H1 (cell line): ENCODE measurements at regions not wholly inside any gene's neighbourhood (a gene's known extent, or its start where the extent isn't known, plus 50 kb on each side); places are given as distances from the start of the nearest gene placed in this dataset.

Experiments
- CTCF ChIA-PET: fragments of 300-600 bp; sonication (Branson Sonifier 250); formaldehyde crosslinking; loops from one replicate; lab custom pipeline; 2021; ENCODE audit not compliant: partially characterized antibody; lab: Charles Lee
- POLR2A ChIA-PET: fragments of 300-600 bp; sonication (Branson Sonifier 250); formaldehyde crosslinking; loops from one replicate; lab custom pipeline; 2021; ENCODE audit warnings: inconsistent platforms; ENCODE audit not compliant: partially characterized antibody; lab: Charles Lee
- DNase-seq, 2 experiments: peaks; one replicate each; pipeline versions ENCODE4 v3.0.0 to v3.0.0-alpha.2; 2010 to 2022; ENCODE audit warnings: low spot score in 2 of 2, low read depth in 1 of 2, mixed read lengths in 1 of 2
- FAIRE-seq: peaks from 2 replicates; lab custom pipeline; 2011; peaks lifted over from hg19 to GRCh38; lab: Jason Lieb, UNC
- H2AFZ ChIP-seq: 2 replicates; pipeline ENCODE4 v1.8.1; 2012; ENCODE audit warnings: low read length, inconsistent platforms
- H2AK5ac ChIP-seq: 2 replicates; pipeline ENCODE4 v1.6.1; 2013; ENCODE audit warnings: low read depth, low read length
- H2BK120ac ChIP-seq: replicated peaks from 2 replicates; pipeline ENCODE3; 2013; ENCODE audit warnings: low read depth, low read length, inconsistent platforms
- H2BK12ac ChIP-seq: 2 replicates; pipeline ENCODE4 v1.6.1; 2013; ENCODE audit warnings: low read depth, low read length
- H2BK15ac ChIP-seq: 2 replicates; pipeline ENCODE4 v1.6.1; 2013; ENCODE audit warnings: low read length
- H2BK20ac ChIP-seq: 2 replicates; pipeline ENCODE4 v1.6.1; 2013; ENCODE audit warnings: low read length
- H2BK5ac ChIP-seq: 2 replicates; pipeline ENCODE4 v1.6.1; 2013; ENCODE audit warnings: low read depth, low read length
- H3K14ac ChIP-seq: 2 replicates; pipeline ENCODE4 v1.6.1; 2013; ENCODE audit warnings: inconsistent platforms; ENCODE audit not compliant: insufficient read length
- H3K18ac ChIP-seq: 2 replicates; pipeline ENCODE4 v1.6.1; 2013; ENCODE audit warnings: low read length; ENCODE audit errors: extremely low read depth
- H3K23ac ChIP-seq: 2 replicates; pipeline ENCODE4 v1.6.1; 2013; ENCODE audit warnings: inconsistent platforms; ENCODE audit not compliant: insufficient read length
- H3K23me2 ChIP-seq: 2 replicates; pipeline ENCODE4 v1.6.1; 2013; ENCODE audit warnings: low read depth, low read length
- H3K27ac ChIP-seq: 2 replicates; pipeline ENCODE4 v1.6.1; 2011; ENCODE audit warnings: low read depth, low read length, inconsistent platforms
- H3K27me3 ChIP-seq, 4 experiments: replicated peaks in 1 of 4; 1 replicate in 1 of 4; 2 replicates in 3 of 4; pipeline versions ENCODE4 v1.6.1 to v1.8.1; 2011 to 2013; ENCODE audit warnings: low read length in 3 of 4, mild to moderate bottlenecking in 3 of 4, inconsistent platforms in 2 of 4, mixed read lengths in 2 of 4, moderate library complexity in 1 of 4; ENCODE audit not compliant: control insufficient read depth in 3 of 4, insufficient read depth in 3 of 4; ENCODE audit errors: extremely low read depth in 1 of 4
- H3K36me3 ChIP-seq, 4 experiments: 2 replicates each; pipeline versions ENCODE4 v1.6.1 to v1.8.1; 2011 to 2013; ENCODE audit warnings: mild to moderate bottlenecking in 4 of 4, low read length in 3 of 4, moderate library complexity in 2 of 4, control low read depth in 1 of 4, inconsistent platforms in 1 of 4; ENCODE audit not compliant: insufficient read depth in 4 of 4, control insufficient read depth in 2 of 4
- H3K4ac ChIP-seq: replicated peaks from 2 replicates; pipeline ENCODE3; 2013; ENCODE audit warnings: low read length, low read depth, mixed read lengths, inconsistent platforms; ENCODE audit not compliant: insufficient read length
- H3K4me1 ChIP-seq, 4 experiments: replicated peaks in 1 of 4; 1 replicate in 1 of 4; 2 replicates in 3 of 4; pipeline versions ENCODE4 v1.6.1 to v1.8.1; 2011 to 2013; ENCODE audit warnings: low read length in 3 of 4, inconsistent platforms in 2 of 4, mixed read lengths in 1 of 4; ENCODE audit not compliant: insufficient read depth in 4 of 4, control insufficient read depth in 3 of 4
- H3K4me2 ChIP-seq, 2 experiments: 2 replicates each; pipeline versions ENCODE4 v1.6.1 to v1.8.1; 2011 to 2013; ENCODE audit warnings: low read depth in 2 of 2, low read length in 2 of 2, control low read depth in 1 of 2, inconsistent platforms in 1 of 2, mild to moderate bottlenecking in 1 of 2; ENCODE audit not compliant: insufficient read depth in 1 of 2
- H3K4me3 ChIP-seq, 4 experiments: fragments of 200-600, 300-600 bp in 1 of 4; sonication (generic), shearing (Covaris generic), sonication (Bioruptor Twin) in 1 of 4; 2 replicates each; pipeline versions ENCODE4 v1.5.1 to v1.8.1; 2011 to 2016; ENCODE audit warnings: low read length in 4 of 4, low read depth in 3 of 4, control low read depth in 2 of 4, inconsistent platforms in 2 of 4, mild to moderate bottlenecking in 2 of 4, mixed read lengths in 1 of 4, moderate library complexity in 1 of 4; ENCODE audit not compliant: insufficient read depth in 2 of 4; ENCODE audit errors: extremely low read depth in 1 of 4
- H3K56ac ChIP-seq: replicated peaks from 2 replicates; pipeline ENCODE3; 2013; ENCODE audit warnings: low read depth, mild to moderate bottlenecking, mixed read lengths, low read length, inconsistent platforms; ENCODE audit not compliant: insufficient read length
- H3K79me1 ChIP-seq: 2 replicates; pipeline ENCODE4 v1.6.1; 2013; ENCODE audit warnings: low read depth, low read length, control low read depth
- H3K79me2 ChIP-seq, 2 experiments: 2 replicates each; pipeline versions ENCODE4 v1.6.1 to v1.8.1; 2012 to 2013; ENCODE audit warnings: low read length in 2 of 2, mild to moderate bottlenecking in 2 of 2, inconsistent platforms in 1 of 2; ENCODE audit not compliant: insufficient read depth in 2 of 2, control insufficient read depth in 1 of 2
- H3K9ac ChIP-seq, 4 experiments: replicated peaks in 1 of 4; 1 replicate in 1 of 4; 2 replicates in 3 of 4; pipeline versions ENCODE4 v1.6.1 to v1.8.1; 2011 to 2013; ENCODE audit warnings: low read depth in 3 of 4, low read length in 3 of 4, control low read depth in 2 of 4, mild to moderate bottlenecking in 2 of 4, moderate library complexity in 2 of 4, inconsistent platforms in 1 of 4; ENCODE audit errors: extremely low read depth in 1 of 4
- H3K9me3 ChIP-seq, 2 experiments: 2 replicates each; pipeline versions ENCODE4 v1.6.1 to v1.8.1; 2012 to 2013; ENCODE audit warnings: mild to moderate bottlenecking in 2 of 2, moderate library complexity in 2 of 2, control low read depth in 1 of 2, inconsistent platforms in 1 of 2, low read depth in 1 of 2, low read length in 1 of 2, mixed read lengths in 1 of 2; ENCODE audit not compliant: insufficient read depth in 2 of 2
- H4K20me1 ChIP-seq, 2 experiments: replicated peaks in 1 of 2; 2 replicates each; pipeline versions ENCODE3 to v1.8.1; 2011 to 2013; ENCODE audit warnings: inconsistent platforms in 2 of 2, low read length in 2 of 2, mild to moderate bottlenecking in 1 of 2; ENCODE audit not compliant: insufficient read depth in 2 of 2, control insufficient read depth in 1 of 2
- H4K5ac ChIP-seq: 2 replicates; pipeline ENCODE4 v1.6.1; 2013; ENCODE audit warnings: low read length, low read depth, mixed read lengths, inconsistent platforms; ENCODE audit not compliant: insufficient read length
- H4K8ac ChIP-seq: 2 replicates; pipeline ENCODE4 v1.8.0; 2013; ENCODE audit warnings: mild to moderate bottlenecking, moderate library complexity, low read length, inconsistent platforms; ENCODE audit not compliant: insufficient read depth; ENCODE audit errors: extremely low read depth
- H4K91ac ChIP-seq: replicated peaks from 2 replicates; pipeline ENCODE3; 2013; ENCODE audit warnings: low read length, mixed read lengths, inconsistent platforms; ENCODE audit not compliant: insufficient read length
- ASH2L ChIP-seq: fragments of 200-600, 300-600 bp; sonication (generic); IDR thresholded peaks from one replicate; pipeline ENCODE4 v1.7.1; 2017; ENCODE audit warnings: low read length
- BACH1 ChIP-seq: IDR thresholded peaks from 2 replicates; pipeline ENCODE4 v1.6.1; 2012; ENCODE audit warnings: low read length, improper control_type of control experiment
- CHD2 ChIP-seq: IDR thresholded peaks from 2 replicates; pipeline ENCODE4 v1.6.1; 2012; ENCODE audit warnings: low read length, improper control_type of control experiment
- CTBP2 ChIP-seq: IDR thresholded peaks from 2 replicates; pipeline ENCODE4 v1.7.0; 2011; ENCODE audit warnings: borderline replicate concordance, mild to moderate bottlenecking, moderate library complexity, mixed read lengths, low read length; ENCODE audit not compliant: insufficient read depth, insufficient read length
- EGR1 ChIP-seq: IDR thresholded peaks from 2 replicates; pipeline ENCODE4 v1.6.1; 2011; ENCODE audit warnings: low read depth, low read length, borderline replicate concordance
- GABPA ChIP-seq: IDR thresholded peaks from 2 replicates; pipeline ENCODE4 v1.6.1; 2011; ENCODE audit warnings: mild to moderate bottlenecking, low read length, moderate library complexity, borderline replicate concordance; ENCODE audit not compliant: insufficient read depth
- GTF2F1 ChIP-seq: IDR thresholded peaks from 2 replicates; pipeline ENCODE4 v1.6.1; 2012; ENCODE audit warnings: low read depth, low read length, improper control_type of control experiment, borderline replicate concordance
- HDAC2 ChIP-seq, 2 experiments: fragments of 300-600 bp in 1 of 2; sonication (generic) in 1 of 2; IDR thresholded peaks; 2 replicates each; pipeline ENCODE4 v1.6.1; 2011 to 2012; ENCODE audit warnings: low read depth in 2 of 2, low read length in 2 of 2, mild to moderate bottlenecking in 2 of 2, moderate library complexity in 2 of 2, borderline replicate concordance in 1 of 2, inconsistent platforms in 1 of 2
- MAFK ChIP-seq: IDR thresholded peaks from 2 replicates; pipeline ENCODE4 v1.6.1; 2012; ENCODE audit warnings: low read depth, mild to moderate bottlenecking, improper control_type of control experiment, low read length
- MAX ChIP-seq: IDR thresholded peaks from 2 replicates; pipeline ENCODE4 v1.6.1; 2012; ENCODE audit warnings: inconsistent platforms
- SP2 ChIP-seq: IDR thresholded peaks from 2 replicates; pipeline ENCODE4 v1.6.1; 2012; ENCODE audit warnings: mild to moderate bottlenecking, low read length, inconsistent platforms
- SUZ12 ChIP-seq: fragments of 200-600 bp; sonication (generic); IDR thresholded peaks from 2 replicates; pipeline ENCODE4 v1.6.1; 2012; ENCODE audit warnings: mild to moderate bottlenecking, inconsistent platforms, low read length, moderate library complexity, mixed read lengths
- USF2 ChIP-seq: IDR thresholded peaks from 2 replicates; pipeline ENCODE4 v1.6.1; 2011; ENCODE audit warnings: low read length, improper control_type of control experiment
- whole genome bisulfite sequencing, 2 experiments: shearing (Covaris generic) in 1 of 2; methylation state at CpG; one replicate each; pipeline versions ENCODE4 v1.1.6 to v1.1.7; 2013 to 2015; ENCODE audit warnings: low lambda C conversion rate in 2 of 2, mixed read lengths in 2 of 2, inconsistent platforms in 1 of 2, low coverage in 1 of 2, missing lambda C conversion rate in 1 of 2; ENCODE audit not compliant: insufficient replicate concordance in 2 of 2, insufficient coverage in 1 of 2, insufficient read length in 1 of 2; ENCODE audit errors: extremely low coverage in 1 of 2, missing lambda C conversion rate in 1 of 2; 5-methylcytosine and 5-hydroxymethylcytosine counted together

- Histone ChIP-seq H3K23ac (no peak overlapping the region), H3K27me3 (no peaks in the 10 kb centered on the region), H3K23me2 (no peaks in the 10 kb centered on the region), H3K14ac (no peak overlapping the region), H4K91ac (no peak overlapping the region), H3K4me2 (no peak overlapping the region), H3K4ac (no peak overlapping the region), H2BK15ac (no peak overlapping the region), H2BK12ac (peak overlapping the region; percentile 60; the same call in 1 of the 2 replicates), H2AFZ (no peak overlapping the region), H2BK5ac (no peak overlapping the region), H3K36me3 (no peaks in the 10 kb centered on the region), H3K9me3 (no peaks in the 10 kb centered on the region), H3K79me2 (no peaks in the 10 kb centered on the region), H3K9ac (no peak overlapping the region), H4K5ac (no peak overlapping the region), H3K4me3 (no peak overlapping the region), H3K27ac (no peak overlapping the region), H3K18ac (0 out of 2 replicates have a peak overlapping the region, but pooled peaks have one; percentile 6), H4K20me1 (no peaks in the 10 kb centered on the region), H4K8ac (no peak overlapping the region), H3K79me1 (no peaks in the 10 kb centered on the region), H2BK20ac (no peak overlapping the region), H3K56ac (no peak overlapping the region), H2AK5ac (no peak overlapping the region), H3K4me1 (no peaks in the 10 kb centered on the region; a peak in 2 of 7 replicates), H2BK120ac (no peak overlapping the region)
- DNase-seq (no peak), FAIRE-seq (no peak)
- 77% methylated on average over 3 of the region's 3 CpGs; no CpG with 5 or more reads in 1 of the 2 experiments for WGBS, 2 experiments
- CTCF ChIA-PET: interaction anchor here (0.8 kb wide), 1 partner anchor 559 kb away, joined by 3 read pairs; no protein-coding TSS in a partner anchor
- POLR2A ChIA-PET: no interaction called here
- TF ChIP-seq GABPA (no peak), EGR1 (no peak), BACH1 (no peak), MAFK (no peak), USF2 (no peak), SP2 (no peak), MAX (no peak), ASH2L (no peak), CTBP2 (no peak), HDAC2 (IDR thresholded peaks at IDR 0.05; ENCODE audit: borderline replicate concordance in 1 of 2, low read depth in 2 of 2, low read length in 2 of 2) (no peak), CHD2 (no peak), GTF2F1 (no peak), SUZ12 (no peak)
Measured at GRCh38 chr2:8300905-8301304, 381.0 kb upstream of the ID2 start.
